ENCODE measurements at regions not wholly inside any gene's neighbourhood (a gene's known extent, or its start where the extent isn't known, plus 50 kb on each side); places are given as distances from the start of the nearest gene placed in this dataset.

DNA sequence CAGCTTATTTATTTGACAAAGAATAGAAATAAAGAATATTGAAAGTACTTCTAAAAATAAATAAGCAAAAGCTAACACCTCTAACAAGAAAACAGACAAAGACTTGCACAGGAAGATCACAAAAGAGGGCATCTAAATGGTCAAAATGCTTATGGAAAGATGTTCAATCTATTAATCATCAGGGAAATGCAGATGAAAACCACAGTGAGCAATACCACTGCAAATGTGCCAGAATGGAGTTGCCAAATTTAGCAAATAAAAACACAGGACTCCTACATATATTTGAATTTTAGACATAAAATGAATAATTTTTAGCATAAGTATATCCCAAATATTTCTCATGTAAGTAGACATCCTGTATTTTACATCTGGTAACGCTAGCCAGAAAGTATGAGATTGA, 56.1 kb upstream of the HPGD start (continued):
- TF ChIP-seq, protein P1, sequence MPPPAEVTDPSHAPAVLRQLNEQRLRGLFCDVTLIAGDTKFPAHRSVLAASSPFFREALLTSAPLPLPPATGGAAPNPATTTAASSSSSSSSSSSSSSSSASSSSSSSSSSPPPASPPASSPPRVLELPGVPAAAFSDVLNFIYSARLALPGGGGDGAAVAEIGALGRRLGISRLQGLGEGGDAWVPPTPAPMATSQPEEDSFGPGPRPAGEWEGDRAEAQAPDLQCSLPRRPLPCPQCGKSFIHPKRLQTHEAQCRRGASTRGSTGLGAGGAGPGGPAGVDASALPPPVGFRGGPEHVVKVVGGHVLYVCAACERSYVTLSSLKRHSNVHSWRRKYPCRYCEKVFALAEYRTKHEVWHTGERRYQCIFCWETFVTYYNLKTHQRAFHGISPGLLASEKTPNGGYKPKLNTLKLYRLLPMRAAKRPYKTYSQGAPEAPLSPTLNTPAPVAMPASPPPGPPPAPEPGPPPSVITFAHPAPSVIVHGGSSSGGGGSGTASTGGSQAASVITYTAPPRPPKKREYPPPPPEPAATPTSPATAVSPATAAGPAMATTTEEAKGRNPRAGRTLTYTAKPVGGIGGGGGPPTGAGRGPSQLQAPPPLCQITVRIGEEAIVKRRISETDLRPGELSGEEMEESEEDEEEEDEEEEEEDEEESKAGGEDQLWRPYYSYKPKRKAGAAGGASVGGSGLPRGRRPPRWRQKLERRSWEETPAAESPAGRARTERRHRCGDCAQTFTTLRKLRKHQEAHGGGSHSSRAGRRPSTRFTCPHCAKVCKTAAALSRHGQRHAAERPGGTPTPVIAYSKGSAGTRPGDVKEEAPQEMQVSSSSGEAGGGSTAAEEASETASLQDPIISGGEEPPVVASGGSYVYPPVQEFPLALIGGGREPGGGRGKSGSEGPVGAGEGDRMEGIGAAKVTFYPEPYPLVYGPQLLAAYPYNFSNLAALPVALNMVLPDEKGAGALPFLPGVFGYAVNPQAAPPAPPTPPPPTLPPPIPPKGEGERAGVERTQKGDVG (CRISPR knock-in tag; IDR thresholded peaks at IDR 0.05) = no peak
- no peak for TF ChIP-seq BMI1 (IDR thresholded peaks at IDR 0.05; ENCODE audit: borderline replicate concordance)
- TF ChIP-seq, protein P2, sequence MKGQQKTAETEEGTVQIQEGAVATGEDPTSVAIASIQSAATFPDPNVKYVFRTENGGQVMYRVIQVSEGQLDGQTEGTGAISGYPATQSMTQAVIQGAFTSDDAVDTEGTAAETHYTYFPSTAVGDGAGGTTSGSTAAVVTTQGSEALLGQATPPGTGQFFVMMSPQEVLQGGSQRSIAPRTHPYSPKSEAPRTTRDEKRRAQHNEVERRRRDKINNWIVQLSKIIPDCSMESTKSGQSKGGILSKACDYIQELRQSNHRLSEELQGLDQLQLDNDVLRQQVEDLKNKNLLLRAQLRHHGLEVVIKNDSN (IDR thresholded peaks at IDR 0.05; ENCODE audit: borderline replicate concordance, extremely low read length, insufficient read depth, low read depth, low read length) = no peak
- TF ChIP-seq CHD4 (IDR thresholded peaks at IDR 0.05) = no peak
- TF ChIP-seq ZSCAN29 (IDR thresholded peaks at IDR 0.05) = no peak
- no peak for TF ChIP-seq TCF12 (IDR thresholded peaks at IDR 0.05; ENCODE audit: low read depth, low read length)

- FAIRE-seq = no peak
- ATAC-seq = no peak
- H3K36me3 ChIP-seq (ENCODE audit: control insufficient read depth in 2 of 2, insufficient read depth in 2 of 2, low read length in 1 of 2) = no peaks in the 10 kb centered on the region
- no peak for DNase-seq (ENCODE audit: low read depth, low spot score)
- ChIA-PET RAD21 (ENCODE audit: unreplicated experiment) (no interaction called here), SMC1A (ENCODE audit: uncharacterized antibody, unreplicated experiment) (no interaction called here), POLR2A (no interaction called here), CTCF (no interaction called here)
- no peaks in the 10 kb centered on the region for H3K4me1 ChIP-seq (ENCODE audit: control insufficient read depth, insufficient read depth, low read length)
- intact Hi-C loops (cut with micrococcal nuclease; ENCODE audit: unreplicated experiment) = no loop called here
- no peaks in the 10 kb centered on the region for H3K79me2 ChIP-seq (ENCODE audit: control insufficient read depth, insufficient read depth, low read length)
- no peaks in the 10 kb centered on the region for H3K9me3 ChIP-seq (replicated peaks; ENCODE audit: control insufficient read depth, insufficient read depth, low read length)
- no peak overlapping the region for H3K4me3 ChIP-seq
- H2AFZ ChIP-seq (ENCODE audit: control insufficient read depth, low read depth, low read length) = no peak overlapping the region
- BruUV-seq (replicated peaks) = no TSS peak
- in situ Hi-C loops (cut with MboI) = no loop called here
- no peaks in the 10 kb centered on the region for H3K27me3 ChIP-seq (replicated peaks in 1 of 2; ENCODE audit: control insufficient read depth in 2 of 2, insufficient read depth in 2 of 2, low read length in 1 of 2)
- H3K4me2 ChIP-seq (ENCODE audit: control insufficient read depth, insufficient read depth) = no peak overlapping the region
- no peak overlapping the region for H3K9ac ChIP-seq (ENCODE audit: control insufficient read depth, insufficient read depth, low read length)
- WGBS (ENCODE audit: insufficient coverage, insufficient replicate concordance, low lambda C conversion rate, missing lambda C conversion rate) = 0% methylated on average over 2 of the region's 2 CpGs
- no peak overlapping the region for H3K27ac ChIP-seq (ENCODE audit: control insufficient read depth, insufficient read depth)
- no peaks in the 10 kb centered on the region for H4K20me1 ChIP-seq (ENCODE audit: control insufficient read depth, insufficient read depth)
- TF ChIP-seq EZH2 (IDR thresholded peaks at IDR 0.05; ENCODE audit: borderline replicate concordance, control insufficient read depth, low read depth, low read length) = no peak
- TF ChIP-seq MTA2 (IDR thresholded peaks at IDR 0.05; ENCODE audit: low read depth) = no peak
- TF ChIP-seq NR2C1 (IDR thresholded peaks at IDR 0.05) = no peak
- TF ChIP-seq ASH2L (IDR thresholded peaks at IDR 0.05; ENCODE audit: borderline replicate concordance, low read depth) = no peak
- TF ChIP-seq CREB1 (IDR thresholded peaks at IDR 0.05; ENCODE audit: low read depth) = no peak
- no peak for TF ChIP-seq ZNF622 (IDR thresholded peaks at IDR 0.05)
- TF ChIP-seq ESRRA (IDR thresholded peaks at IDR 0.05; ENCODE audit: low read length) = no peak
- no peak for TF ChIP-seq TAF1 (IDR thresholded peaks at IDR 0.05; ENCODE audit: borderline replicate concordance, low read depth, low read length)
- TF ChIP-seq MXI1 (IDR thresholded peaks at IDR 0.05; ENCODE audit: low read depth, low read length) = no peak
- no peak for TF ChIP-seq TCF3 (IDR thresholded peaks at IDR 0.05; ENCODE audit: borderline replicate concordance, insufficient read depth, low read depth, low read length)
- TF ChIP-seq ZNF687 (IDR thresholded peaks at IDR 0.05) = no peak
- TF ChIP-seq FOXM1 (IDR thresholded peaks at IDR 0.05; ENCODE audit: low read depth, low read length) = no peak
These were observed 53.1 kb upstream of the HPGD start for GRCh38 chr4:174575436-174575835.

All from GM12878 (cell line).